SIG-M5 treated with dmso at 0.1 percent for 504 hours (cell line): ENCODE measurements at regions not wholly inside any gene's neighbourhood (a gene's known extent, or its start where the extent isn't known, plus 50 kb on each side); places are given as distances from the start of the nearest gene placed in this dataset.

ENCODE experiments used
- DNase-seq: peaks from one replicate; lab custom pipeline; 2025; ENCODE audit not compliant: unreplicated experiment; lab: John Stamatoyannopoulos, UW

DNA sequence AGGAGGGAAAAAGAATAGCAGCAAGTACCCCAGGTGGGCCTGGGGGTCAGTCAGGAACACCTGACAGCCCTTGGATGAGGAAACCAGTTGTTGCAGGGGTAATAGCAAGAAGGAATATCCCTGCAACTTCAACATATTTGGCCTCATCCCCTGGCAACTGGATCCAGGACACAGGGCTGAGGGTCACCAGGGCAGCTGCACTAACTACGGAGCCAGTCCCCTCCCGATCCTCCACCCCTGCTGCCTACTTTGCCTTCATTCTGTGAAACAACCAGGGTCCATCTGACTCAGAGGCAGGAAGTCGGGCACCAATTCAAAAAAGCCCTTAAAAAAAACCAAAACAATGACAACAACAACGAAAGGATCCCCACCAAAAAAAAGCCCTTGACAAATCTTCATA, 52.9 kb downstream of the FRMPD3 start:
- no peak for DNase-seq

DNA sequence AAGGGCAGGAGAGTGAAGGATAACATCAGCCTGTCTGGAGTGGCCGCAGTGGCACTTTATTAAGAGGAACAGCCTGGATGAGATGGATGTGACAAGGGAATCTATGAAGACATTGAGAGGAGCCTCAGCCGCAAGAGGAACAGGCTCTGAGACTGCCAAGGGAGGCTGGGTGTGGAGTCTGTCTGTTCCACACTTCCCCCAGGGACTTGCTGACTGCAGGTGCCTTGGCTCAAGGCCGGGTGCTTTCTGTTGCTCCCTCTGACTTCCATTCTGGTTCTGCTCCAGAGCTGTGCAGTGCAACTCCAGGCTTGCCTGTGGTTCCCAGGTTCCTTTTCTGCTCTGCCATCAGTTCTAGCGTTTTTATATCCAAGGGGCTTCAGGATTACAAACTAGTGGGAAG, 54.6 kb downstream of the FRMPD3 start:
- no peak for DNase-seq

DNA sequence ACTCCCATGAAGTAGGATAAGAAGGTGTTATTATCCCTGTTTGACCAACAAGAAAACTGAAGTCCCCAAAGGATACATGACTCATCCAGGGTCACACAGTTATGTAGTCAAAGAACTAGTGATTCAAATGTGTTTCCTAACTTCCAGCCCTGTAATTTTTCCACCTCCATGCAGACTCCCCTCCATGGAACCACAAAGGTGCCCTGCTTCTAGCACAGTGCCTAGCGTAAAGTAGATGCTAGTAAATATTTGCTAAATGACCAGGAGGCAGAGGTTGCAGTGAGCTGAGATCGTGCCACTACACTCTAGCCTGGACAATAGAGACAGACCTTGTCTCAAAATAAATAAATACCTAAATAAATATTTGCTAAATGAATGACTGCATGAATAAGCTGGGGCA, 55.8 kb downstream of the FRMPD3 start:
- DNase-seq, result no peak

DNA sequence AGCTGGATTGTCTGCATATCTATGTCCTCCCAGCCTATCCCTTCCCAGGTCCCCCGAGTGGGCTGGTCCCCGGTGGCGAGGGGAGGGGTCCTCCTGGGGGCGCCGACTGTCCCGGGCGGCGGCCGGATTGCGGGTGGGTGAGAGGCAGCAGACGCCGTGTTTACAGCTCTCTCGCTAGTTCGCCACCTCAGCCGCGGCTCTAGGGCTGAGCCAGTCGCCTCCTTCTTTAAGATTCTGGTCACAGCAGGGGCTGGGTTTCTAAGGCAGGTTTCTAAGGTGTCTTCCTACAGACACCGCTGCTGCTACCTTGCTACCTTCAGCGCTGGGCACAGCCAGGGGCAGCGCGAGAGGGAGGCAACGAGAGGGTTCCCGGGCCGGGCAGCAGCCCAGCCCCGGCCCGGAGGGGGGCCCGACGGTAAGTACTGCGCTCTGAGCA, 57.2 kb downstream of the FRMPD3 start:
- DNase-seq, result no peak

DNA sequence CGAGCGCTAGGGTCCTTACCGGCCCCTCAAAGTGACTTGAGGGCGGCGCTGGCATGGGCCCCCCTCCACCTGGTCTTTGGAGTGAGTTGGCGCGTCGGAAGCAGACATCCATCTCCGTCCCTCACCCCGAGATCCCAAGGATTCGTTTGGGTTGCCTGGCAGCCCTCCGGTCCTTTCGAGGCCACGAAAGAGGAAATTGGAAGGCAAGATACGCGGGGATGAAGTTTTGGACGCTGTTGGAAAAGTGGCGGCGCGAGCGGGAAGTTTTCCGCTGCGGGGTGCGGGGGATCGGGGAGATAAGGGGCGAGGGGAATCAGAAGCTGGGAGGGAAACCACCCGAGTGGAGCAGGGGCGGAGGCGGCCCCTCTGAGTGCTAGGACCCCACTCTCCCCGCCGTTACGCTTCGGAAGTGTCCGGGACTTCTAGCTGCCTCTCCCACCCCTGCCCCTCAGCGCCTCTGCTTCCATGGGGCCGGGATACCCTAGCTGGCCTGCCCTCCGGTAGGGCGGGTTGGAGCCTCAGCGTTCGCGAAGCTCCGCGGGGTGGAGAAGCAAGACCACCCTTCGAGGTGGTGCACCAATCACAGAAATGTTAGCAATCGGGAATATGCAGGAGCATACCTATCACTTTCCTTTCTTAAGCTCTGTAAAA, 57.8 kb downstream of the FRMPD3 start:
- no peak for DNase-seq

DNA sequence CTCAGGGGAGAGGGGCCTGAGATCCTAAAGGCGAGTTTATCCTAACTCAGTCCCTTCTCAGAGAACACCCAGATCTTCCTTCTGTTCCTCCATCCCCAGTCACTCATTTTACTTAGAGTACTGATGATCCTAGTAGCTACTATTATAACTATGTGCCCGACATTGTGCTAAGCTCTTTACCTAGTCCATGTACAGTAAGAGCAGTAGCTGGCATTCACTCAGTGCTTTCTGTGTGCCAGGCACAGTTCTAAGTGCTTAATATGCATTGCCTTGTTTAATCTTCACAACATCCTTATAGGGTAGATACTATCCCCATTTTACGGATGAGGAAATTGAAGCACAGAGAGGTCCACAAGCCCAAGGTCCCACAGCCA, 58.3 kb downstream of the FRMPD3 start:
- DNase-seq, result no peak

DNA sequence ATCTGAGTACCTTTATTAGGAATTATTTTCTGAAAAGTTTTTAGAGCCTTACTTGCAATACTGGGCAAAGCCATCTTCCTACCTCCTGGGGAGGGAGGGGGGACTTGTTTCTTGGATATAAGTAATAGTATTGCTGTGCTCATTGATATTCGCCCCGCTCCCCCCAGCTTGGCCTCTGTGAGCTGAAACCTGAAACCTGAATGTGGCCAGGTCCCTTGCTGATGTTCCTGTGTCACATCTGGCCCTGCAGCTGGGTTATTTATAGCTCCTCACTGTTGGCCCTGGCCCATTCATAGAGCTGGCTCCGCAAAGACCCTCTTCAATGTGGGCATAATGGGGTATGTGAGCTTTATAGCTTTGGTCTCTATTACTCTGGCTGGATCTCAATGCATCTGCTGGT, 59.5 kb downstream of the FRMPD3 start:
- no peak for DNase-seq

DNA sequence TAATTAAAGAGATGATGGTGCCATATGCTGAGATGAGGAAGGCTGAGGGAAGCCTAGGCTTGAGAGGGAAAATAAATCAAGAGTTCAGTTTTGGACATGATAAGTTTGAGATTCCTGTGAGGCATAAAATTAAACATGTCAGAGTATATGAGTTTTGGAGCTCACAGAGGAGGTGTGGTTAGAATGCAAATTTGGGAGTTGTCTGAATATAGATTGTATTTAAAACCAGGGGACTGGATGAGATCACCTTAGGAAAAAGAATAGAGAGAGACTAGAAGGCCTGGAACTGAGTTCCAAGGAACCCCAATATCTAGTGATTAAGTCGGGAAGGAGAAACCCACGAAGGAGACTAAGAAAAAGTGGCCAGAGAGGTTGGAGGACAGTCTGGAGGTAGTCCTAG, 65.5 kb downstream of the FRMPD3 start:
- no peak for DNase-seq

DNA sequence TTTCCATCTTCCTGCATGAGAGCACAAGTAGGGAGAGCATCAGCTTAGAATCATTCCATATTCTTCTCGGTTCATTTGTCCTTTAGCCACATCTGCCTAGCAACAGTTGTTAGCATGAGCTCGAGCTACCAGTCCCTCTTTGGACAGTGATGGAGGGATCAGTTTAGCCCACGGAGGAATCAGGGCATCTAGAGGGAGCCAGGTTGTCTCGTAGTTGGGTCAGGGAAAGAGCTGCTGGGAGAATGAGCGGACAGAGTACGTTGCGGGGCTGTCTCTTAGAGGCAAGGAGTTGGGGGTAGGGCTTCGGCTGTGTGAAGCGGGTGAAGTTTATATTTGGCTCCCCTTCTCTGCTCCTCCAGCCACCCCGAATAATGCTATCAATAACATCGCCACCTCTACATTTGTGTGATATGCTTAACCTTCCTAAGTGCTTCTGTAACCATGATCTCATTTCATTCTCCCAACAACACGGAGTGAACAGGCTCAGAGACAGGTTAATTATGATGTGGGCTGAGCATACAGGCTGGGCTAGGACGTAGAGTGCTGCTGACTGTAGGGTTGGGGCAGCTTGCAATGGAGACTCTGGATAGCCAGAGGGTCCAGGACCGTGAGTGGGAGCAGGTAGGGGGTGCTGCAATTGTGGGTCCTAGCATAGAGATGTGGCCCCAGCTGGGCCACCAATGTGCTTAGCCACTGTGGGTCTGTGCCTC, 72.6 kb downstream of the FRMPD3 start:
- no peak for DNase-seq

DNA sequence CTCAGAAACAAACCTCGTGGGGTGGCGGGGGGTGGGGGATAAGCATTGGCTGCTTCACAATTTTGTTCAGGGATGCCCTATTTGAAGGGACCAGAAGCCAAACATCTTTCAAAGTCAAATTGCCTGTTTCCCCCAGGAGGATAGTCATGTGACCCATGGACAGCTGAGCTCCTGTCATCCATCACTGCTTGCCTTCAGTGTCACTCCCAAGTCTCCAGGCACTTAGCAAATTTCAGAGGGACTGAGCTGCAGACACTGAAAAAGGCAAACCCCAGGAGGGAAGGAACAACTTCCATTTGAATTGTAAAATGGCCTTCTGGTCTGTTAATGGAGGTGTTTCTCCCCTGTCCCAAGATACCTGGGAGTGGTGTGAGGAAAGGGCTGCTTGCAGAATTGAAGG, 73.4 kb downstream of the FRMPD3 start:
- DNase-seq, result no peak

DNA sequence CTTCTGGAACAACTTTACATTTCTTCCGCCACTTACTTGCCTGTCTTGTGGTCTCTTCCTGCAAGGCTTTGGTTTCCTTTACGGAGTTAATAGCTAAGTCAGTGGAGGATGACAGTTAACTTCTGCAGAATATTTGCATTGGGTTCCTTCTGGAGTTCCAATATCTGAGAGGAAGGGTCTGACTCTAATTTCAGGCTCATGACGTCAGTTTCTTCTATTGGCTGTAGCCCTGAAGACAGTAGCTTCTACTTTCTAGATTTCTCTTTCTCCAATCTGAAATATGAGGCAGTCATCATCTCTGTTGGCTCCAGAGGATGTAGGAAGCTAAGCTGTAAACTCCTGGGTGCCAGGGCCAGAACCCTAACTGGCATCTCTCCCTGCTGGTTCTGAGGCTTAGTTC, 76.7 kb downstream of the FRMPD3 start:
- DNase-seq, result no peak

DNA sequence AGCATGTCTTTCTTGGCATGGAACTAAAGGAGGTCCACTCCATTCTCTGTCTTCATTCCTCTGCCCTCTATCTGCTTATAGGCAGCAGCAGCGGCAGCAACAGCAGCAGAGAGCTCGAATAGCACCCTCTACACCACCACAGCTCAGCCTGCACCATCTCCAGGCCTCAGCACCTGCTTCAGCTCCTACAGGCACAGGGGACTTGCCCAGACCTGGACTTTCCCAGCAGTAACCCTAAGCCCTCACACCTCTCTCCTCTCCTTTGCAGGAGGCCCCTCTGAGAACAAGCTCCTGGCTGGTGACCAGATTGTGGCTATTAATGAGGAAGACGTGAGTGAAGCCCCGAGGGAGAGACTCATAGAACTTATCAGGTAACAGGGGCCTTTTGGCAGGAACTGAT, 80.7 kb downstream of the FRMPD3 start:
- DNase-seq, result no peak

DNA sequence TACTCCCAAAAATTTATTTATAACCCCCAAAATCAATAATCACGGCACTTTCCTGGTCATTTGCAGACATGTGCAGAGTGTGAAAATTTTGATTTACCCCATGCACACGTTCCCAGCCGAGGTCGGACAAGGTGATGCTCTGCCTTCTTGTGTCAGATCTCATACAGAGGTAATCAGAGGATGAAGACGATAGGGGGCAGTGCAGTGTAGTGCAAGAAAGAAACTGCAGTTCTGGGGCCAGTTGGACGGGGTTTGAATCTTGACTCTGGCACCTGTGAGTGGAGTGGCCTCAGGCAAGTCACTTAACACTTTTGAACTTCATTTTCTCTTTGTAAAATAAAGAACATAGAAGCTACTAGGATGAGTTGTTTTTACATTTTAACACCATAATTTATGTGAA, 88.4 kb downstream of the FRMPD3 start:
- DNase-seq, result peak; percentile 53

DNA sequence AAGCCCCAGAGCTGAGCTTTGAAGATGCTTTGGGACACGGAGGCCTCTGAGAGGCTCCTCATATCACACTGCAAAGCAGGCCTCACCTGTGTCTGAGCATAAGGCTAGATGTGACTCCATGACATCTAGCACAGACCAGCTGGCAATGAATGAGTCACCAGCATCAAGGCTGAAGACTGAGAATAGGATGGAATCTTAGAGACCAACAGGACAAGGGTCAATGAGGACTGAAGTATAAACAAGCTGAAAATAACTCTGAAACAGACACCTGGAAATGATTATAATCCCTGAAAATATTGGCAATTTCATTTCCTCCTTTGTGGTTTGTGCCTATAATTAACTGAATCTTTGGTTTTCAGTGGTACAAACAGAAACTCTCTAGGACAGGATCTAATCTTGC, 87.1 kb upstream of the PRPS1 start:
- no peak for DNase-seq

DNA sequence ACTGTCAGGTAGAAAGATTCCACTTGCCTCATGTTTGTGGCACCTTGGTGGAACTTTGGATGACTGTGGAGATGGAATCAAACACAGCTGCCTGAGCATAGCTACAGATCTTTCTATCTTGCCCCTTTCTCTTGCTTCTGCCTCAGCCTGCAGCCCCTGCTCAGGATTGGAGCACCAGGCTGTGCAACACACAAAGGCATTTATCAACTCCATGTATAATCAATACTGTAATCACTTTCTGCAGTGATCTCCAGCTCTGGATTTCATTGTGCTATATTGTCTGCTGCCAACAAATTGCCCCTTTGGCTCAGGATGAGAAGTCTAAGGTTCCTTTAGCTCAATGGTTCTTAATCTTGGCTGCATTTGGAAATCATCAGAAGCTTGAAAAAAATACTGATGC, 86.3 kb upstream of the PRPS1 start:
- no peak for DNase-seq

DNA sequence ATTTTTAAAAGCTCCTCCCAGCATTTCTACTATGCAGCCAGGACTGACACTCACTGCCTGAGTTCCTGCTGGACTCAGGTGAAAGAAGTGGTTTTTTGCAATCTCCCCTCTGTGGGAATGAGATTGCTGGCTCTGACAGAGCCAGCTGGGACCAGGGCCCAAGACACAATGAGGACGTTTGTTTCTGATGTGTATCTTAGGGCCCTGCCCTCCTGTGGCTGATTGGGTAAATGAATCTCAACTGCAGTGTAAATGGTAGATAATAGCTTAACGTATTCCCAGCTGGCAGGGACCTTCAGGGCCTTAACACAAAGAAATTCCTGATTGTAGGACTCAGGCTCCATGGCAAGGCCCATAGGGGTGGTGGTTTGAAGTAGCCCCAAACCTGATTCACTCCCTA, 85.8 kb upstream of the PRPS1 start:
- no peak for DNase-seq

DNA sequence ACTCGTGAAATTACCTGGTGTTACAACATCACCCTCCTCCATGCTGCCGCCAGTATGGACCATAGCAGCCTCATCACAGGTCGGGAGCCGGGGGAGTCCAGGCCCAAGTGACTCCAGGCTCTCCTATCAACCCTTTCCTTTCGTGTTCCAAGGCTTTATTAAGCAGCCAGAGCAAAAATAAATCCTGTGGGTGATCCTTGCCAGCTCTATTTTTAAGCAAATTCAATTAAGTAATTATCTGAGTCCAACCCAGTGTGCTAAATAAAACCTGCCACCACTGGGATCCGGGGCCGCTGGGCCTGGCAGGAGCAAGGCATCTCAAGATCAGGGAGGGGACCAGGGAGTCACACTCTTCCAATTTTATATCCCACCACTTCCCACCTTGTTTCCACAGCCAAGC, 80.7 kb upstream of the PRPS1 start:
- DNase-seq, result no peak

DNA sequence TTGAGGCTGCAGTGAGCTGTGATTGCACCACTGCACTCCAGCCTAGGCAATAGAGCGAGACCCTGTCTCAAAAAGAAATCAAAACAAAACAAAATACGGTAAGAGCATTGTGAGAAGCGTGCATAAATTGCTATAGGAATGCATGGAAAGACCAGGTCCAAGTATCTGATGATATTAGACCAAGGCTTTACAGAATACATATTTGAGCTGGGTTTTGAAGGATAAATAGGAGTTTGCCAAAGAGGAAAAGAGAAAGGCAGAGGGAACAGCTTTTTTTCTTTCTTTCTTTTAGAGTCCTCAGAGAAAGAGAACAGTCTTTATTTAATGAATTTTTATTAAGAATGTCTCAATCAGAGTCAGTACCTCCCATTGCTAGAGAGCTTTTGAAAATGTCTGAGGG, 79.5 kb upstream of the PRPS1 start:
- no peak for DNase-seq

DNA sequence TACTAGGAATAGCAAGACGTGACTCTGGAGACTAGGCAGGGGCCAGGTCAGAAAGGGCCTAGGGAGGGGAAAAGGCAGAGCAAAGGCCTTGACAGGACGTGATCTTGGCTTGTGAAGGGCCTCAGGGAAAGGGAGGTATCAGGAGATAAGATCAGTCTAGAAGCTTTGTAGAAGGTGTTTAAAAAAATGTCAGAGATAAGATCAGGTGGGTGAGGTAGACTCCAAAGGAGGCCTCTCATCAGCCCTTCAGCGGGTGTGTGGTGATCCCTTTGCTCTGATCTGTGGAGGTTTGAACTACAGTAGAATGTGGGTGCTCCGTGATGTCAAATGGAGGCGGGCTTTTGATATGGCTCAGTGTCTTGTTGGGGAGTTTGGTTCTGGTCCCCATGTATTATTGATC, 78.8 kb upstream of the PRPS1 start:
- no peak for DNase-seq

DNA sequence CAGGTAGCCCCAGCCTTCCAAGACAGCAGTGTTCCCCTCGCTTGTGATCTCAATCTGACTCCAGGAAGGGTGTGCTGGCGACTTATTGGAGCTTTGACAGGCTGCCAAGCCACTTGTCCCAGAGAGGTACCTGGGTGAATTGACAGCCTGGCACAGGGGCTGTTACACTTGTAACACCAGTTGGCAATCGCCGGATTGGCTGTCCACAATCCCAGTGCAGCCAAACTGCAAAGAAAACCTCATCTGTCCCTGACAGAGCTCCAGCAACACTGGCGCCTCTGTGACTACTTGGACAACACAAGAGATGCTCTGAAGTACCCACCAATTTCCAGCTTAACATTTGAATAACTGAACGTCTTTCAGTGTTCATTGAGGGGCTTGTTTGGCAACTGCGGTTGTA, 76.8 kb upstream of the PRPS1 start:
- no peak for DNase-seq

DNA sequence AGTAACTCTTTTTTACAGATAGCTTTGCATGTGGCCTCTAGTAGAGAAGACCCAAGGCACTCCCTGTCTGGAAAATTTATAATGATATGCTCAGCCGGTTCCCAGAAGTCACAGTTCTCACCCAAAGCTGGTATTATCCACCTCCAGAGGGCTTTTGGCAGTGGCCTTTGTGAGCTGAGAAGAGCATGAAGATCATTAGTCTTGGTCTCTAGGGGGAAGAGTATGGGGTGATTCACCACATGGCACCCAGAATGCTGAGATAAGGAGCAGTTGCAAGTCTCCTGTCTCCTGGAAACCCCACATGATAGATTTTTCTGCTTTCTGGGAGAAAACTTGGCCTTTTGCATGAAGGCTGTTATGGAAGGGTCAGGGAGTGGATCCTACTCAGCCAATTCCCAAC, 75.4 kb upstream of the PRPS1 start:
- no peak for DNase-seq

DNA sequence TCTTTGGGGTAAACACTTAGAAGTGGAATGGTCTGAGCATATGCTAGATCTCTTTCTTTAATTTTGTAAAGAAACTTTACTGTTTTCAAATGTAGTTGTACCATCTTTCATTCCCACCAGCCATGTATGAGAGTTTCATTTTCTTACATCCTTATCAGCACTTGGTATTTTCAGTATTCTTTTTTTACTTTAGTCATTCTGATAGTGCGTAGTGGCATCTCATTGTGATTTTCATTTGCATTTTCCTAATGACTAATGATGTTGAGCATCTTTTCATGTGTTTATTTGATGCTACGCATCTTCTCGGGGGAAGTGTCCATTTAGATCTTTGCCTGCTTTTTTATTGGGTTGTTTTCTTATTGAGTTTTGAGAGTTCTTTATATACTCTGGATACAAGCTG, 71.3 kb upstream of the PRPS1 start:
- DNase-seq, result no peak

DNA sequence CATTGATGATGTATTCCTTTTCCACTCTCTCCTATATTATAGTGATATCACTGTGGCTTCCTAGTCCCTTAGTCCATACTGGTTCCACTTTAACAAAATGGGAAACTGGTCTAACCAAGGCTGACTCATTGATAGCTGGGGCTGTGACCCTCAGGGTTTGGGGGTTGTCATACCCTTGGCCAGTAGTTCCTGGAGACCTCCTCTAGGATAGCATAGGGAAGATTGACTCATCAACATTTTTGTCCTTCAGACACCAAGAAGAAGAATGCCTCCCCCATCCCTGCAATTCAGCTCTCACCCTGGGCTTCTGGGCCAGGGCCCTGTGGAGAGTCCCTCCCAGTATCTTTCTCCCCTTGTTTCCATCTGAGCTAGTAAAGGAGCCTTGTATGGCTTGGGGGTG, 68.8 kb upstream of the PRPS1 start:
- DNase-seq, result no peak
